ENCODE measurements at regions not wholly inside any gene's neighbourhood (a gene's known extent, or its start where the extent isn't known, plus 50 kb on each side); places are given as distances from the start of the nearest gene placed in this dataset.

GRCh38 chr14:97113339-97113738, 316.2 kb downstream of the VRK1 start:
- TF ChIP-seq CTCF (CRISPR knock-in tag; IDR thresholded peaks at IDR 0.05) (no peak), TAF1 (CRISPR knock-in tag; IDR thresholded peaks at IDR 0.05) (no peak), CEBPB (IDR thresholded peaks at IDR 0.05; ENCODE audit: borderline replicate concordance, low read depth, low read length) (no peak), IKZF5 (CRISPR knock-in tag; IDR thresholded peaks at IDR 0.05) (no peak), ZFX (CRISPR knock-in tag; IDR thresholded peaks at IDR 0.05; ENCODE audit: low read depth) (no peak), POLR2AphosphoS5 (IDR thresholded peaks at IDR 0.05; ENCODE audit: low read depth, low read length) (no peak), ZNF766 (CRISPR knock-in tag; IDR thresholded peaks at IDR 0.05; ENCODE audit: borderline replicate concordance) (no peak), ARNT (IDR thresholded peaks at IDR 0.05) (no peak), ZNF558 (CRISPR knock-in tag; IDR thresholded peaks at IDR 0.05; ENCODE audit: borderline replicate concordance) (no peak)

All from HepG2 (cell line).